ENCODE measurements at regions not wholly inside any gene's neighbourhood (a gene's known extent, or its start where the extent isn't known, plus 50 kb on each side); places are given as distances from the start of the nearest gene placed in this dataset.

DNA sequence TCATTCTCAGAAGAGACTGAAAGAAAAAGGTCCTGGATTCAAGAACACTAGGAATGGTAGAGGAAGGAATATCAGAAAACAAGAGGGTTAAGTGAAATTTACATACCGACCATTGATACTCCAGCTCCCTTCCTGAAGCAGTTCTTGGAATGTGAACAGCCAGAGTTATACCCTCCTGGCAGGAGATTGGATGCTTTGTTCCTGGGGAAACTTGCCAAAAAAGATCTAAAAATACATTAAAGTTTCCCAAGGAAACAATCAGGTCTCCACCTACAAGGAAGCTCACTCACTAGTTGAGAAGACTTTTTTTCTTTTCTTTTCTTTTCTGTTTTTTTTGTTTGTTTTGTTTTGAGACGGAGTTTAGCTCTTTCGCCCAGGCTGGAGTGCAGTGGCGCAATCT, 91.1 kb downstream of the HLX start:
- no peak for TF ChIP-seq POLR2A (IDR thresholded peaks at IDR 0.05; ENCODE audit: low read depth, low read length)
- TF ChIP-seq STAT1 (conservative IDR thresholded peaks at IDR 0.05), result no peak
- TF ChIP-seq, protein P1, sequence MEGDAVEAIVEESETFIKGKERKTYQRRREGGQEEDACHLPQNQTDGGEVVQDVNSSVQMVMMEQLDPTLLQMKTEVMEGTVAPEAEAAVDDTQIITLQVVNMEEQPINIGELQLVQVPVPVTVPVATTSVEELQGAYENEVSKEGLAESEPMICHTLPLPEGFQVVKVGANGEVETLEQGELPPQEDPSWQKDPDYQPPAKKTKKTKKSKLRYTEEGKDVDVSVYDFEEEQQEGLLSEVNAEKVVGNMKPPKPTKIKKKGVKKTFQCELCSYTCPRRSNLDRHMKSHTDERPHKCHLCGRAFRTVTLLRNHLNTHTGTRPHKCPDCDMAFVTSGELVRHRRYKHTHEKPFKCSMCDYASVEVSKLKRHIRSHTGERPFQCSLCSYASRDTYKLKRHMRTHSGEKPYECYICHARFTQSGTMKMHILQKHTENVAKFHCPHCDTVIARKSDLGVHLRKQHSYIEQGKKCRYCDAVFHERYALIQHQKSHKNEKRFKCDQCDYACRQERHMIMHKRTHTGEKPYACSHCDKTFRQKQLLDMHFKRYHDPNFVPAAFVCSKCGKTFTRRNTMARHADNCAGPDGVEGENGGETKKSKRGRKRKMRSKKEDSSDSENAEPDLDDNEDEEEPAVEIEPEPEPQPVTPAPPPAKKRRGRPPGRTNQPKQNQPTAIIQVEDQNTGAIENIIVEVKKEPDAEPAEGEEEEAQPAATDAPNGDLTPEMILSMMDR (IDR thresholded peaks at IDR 0.05 in 2 of 3, conservative IDR thresholded peaks at IDR 0.05 in 1 of 3; ENCODE audit: control insufficient read depth in 2 of 3, extremely low read depth in 1 of 3, insufficient read depth in 1 of 3, low read depth in 3 of 3, low read length in 3 of 3), result no peak
- no peak for TF ChIP-seq POLR2AphosphoS5 (IDR thresholded peaks at IDR 0.05; ENCODE audit: low read length)
- no peak for TF ChIP-seq TCF3 (IDR thresholded peaks at IDR 0.05; ENCODE audit: borderline replicate concordance, insufficient read depth, low read depth, low read length)
- no peak for TF ChIP-seq ETV6 (conservative IDR thresholded peaks at IDR 0.05 in 1 of 2, IDR thresholded peaks at IDR 0.05 in 1 of 2; ENCODE audit: borderline replicate concordance in 1 of 2, low read depth in 1 of 2)
- TF ChIP-seq CHD2 (IDR thresholded peaks at IDR 0.05; ENCODE audit: borderline replicate concordance, low read depth, low read length), result no peak
- TF ChIP-seq, protein P2, sequence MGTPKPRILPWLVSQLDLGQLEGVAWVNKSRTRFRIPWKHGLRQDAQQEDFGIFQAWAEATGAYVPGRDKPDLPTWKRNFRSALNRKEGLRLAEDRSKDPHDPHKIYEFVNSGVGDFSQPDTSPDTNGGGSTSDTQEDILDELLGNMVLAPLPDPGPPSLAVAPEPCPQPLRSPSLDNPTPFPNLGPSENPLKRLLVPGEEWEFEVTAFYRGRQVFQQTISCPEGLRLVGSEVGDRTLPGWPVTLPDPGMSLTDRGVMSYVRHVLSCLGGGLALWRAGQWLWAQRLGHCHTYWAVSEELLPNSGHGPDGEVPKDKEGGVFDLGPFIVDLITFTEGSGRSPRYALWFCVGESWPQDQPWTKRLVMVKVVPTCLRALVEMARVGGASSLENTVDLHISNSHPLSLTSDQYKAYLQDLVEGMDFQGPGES (IDR thresholded peaks at IDR 0.05), result no peak
- TF ChIP-seq, protein P3, sequence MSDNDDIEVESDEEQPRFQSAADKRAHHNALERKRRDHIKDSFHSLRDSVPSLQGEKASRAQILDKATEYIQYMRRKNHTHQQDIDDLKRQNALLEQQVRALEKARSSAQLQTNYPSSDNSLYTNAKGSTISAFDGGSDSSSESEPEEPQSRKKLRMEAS (IDR thresholded peaks at IDR 0.05; ENCODE audit: low read depth, low read length), result no peak
- TF ChIP-seq, protein P4, sequence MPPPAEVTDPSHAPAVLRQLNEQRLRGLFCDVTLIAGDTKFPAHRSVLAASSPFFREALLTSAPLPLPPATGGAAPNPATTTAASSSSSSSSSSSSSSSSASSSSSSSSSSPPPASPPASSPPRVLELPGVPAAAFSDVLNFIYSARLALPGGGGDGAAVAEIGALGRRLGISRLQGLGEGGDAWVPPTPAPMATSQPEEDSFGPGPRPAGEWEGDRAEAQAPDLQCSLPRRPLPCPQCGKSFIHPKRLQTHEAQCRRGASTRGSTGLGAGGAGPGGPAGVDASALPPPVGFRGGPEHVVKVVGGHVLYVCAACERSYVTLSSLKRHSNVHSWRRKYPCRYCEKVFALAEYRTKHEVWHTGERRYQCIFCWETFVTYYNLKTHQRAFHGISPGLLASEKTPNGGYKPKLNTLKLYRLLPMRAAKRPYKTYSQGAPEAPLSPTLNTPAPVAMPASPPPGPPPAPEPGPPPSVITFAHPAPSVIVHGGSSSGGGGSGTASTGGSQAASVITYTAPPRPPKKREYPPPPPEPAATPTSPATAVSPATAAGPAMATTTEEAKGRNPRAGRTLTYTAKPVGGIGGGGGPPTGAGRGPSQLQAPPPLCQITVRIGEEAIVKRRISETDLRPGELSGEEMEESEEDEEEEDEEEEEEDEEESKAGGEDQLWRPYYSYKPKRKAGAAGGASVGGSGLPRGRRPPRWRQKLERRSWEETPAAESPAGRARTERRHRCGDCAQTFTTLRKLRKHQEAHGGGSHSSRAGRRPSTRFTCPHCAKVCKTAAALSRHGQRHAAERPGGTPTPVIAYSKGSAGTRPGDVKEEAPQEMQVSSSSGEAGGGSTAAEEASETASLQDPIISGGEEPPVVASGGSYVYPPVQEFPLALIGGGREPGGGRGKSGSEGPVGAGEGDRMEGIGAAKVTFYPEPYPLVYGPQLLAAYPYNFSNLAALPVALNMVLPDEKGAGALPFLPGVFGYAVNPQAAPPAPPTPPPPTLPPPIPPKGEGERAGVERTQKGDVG (CRISPR knock-in tag; IDR thresholded peaks at IDR 0.05), result no peak
- TF ChIP-seq CHD1 (IDR thresholded peaks at IDR 0.05; ENCODE audit: low read depth, low read length), result no peak
- TF ChIP-seq RFX5 (IDR thresholded peaks at IDR 0.05; ENCODE audit: low read depth, low read length), result no peak
